ENCODE measurements at regions not wholly inside any gene's neighbourhood (a gene's known extent, or its start where the extent isn't known, plus 50 kb on each side); places are given as distances from the start of the nearest gene placed in this dataset.

DNA sequence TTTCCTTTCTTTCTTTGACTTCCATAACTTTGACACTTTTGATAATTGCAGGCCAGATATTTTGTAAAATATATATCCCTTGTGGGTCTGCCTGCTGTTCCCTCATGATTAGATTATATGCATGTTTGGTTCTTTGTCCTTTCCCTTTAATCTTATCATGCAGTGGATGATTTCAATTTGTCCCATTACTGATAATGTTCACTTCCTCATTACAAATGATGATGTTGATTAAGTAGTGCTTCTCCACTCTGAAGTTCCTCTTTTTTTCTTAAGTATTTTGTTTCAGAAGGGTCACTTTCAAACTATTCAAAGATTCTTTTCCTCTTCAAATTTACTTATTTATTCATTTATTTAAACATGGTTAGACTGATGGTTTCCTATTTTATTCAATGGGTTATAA is 898.1 kb downstream of the XPNPEP1 start:
- no peaks in the 10 kb centered on the region for H3K9me3 ChIP-seq (ENCODE audit: low read depth, low read length)
- TF ChIP-seq EZH2 (IDR thresholded peaks at IDR 0.05), result no peak
- TF ChIP-seq FOXP2 (optimal IDR thresholded peaks at IDR 0.05; ENCODE audit: control extremely low read depth, extremely low read length, insufficient read depth), result no peak
- TF ChIP-seq POLR2AphosphoS5 (IDR thresholded peaks at IDR 0.05; ENCODE audit: borderline replicate concordance, low read depth, low read length), result no peak
- H3K36me3 ChIP-seq (ENCODE audit: insufficient read depth, low read length), result no peaks in the 10 kb centered on the region

DNA sequence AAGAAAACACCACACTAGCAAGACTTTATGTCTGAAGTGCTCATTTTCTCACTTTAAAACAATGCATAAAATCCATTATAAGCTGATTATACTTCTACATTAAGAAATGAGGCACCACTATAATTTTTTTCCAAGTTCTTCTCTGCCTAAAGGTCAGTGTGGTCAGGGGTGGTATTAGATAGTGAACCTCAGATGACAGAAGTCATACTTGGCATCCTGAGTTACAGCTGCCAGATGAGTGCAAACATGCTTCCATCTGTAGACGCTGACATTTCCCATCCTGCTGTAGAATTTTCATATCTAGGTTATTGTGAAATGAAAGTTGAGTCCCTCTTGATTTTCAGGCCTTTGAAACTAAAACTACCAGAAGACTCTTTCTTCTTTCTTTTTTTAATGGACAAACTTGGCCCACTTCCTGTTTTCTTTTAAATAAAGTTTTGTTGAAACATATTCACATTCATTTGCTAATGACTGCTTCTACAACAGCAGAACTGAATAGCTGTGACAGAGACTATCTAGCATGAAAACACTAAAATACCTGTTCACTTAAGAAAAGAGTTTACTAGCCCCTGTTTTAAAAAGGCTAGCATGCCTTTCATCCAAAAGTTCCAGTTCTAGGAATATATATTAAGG is 900.8 kb downstream of the XPNPEP1 start:
- H3K9ac ChIP-seq (ENCODE audit: insufficient read length), result no peak overlapping the region
- no peaks in the 10 kb centered on the region for H3K9me3 ChIP-seq (ENCODE audit: low read depth, low read length)
- no peak overlapping the region for H3K27ac ChIP-seq
- H3K36me3 ChIP-seq (ENCODE audit: insufficient read depth, low read length), result no peaks in the 10 kb centered on the region
- no peak overlapping the region for H3K4me3 ChIP-seq
- no peak for DNase-seq (ENCODE audit: low read depth, low spot score)
- TF ChIP-seq FOXP2 (optimal IDR thresholded peaks at IDR 0.05; ENCODE audit: control extremely low read depth, extremely low read length, insufficient read depth) (no peak), EZH2 (IDR thresholded peaks at IDR 0.05) (no peak), POLR2AphosphoS5 (IDR thresholded peaks at IDR 0.05; ENCODE audit: borderline replicate concordance, low read depth, low read length) (no peak)

More for the DNA sequence above, 898.1 kb downstream of the XPNPEP1 start:
- no peak for DNase-seq (ENCODE audit: low read depth, low spot score)
- no peak overlapping the region for H3K9ac ChIP-seq (ENCODE audit: insufficient read length)
- no peak overlapping the region for H3K4me3 ChIP-seq
- H3K27ac ChIP-seq, result no peak overlapping the region

DNA sequence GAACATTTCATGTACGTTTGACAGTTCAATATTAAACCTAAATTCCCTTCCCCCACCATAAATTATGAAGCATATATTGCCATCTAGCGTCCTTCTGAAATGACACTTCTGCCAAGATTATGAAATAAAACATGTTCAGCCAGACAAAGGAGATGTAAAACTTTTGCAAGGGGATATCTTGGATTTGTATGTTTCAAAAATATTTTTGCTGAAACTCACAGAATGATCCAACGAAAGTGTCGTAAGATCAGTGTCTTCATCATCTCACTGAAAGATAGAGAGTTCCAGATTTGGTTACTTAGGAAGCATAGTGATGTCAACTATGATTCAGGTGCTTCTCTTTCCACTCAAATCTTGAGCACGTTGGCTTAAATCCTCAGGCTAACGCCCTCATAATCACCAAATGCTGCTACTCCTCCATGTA is 904.3 kb downstream of the XPNPEP1 start:
- Histone ChIP-seq H3K9me3 (ENCODE audit: low read depth, low read length) (no peaks in the 10 kb centered on the region), H3K4me3 (no peak overlapping the region), H3K9ac (ENCODE audit: insufficient read length) (no peak overlapping the region), H3K27ac (no peak overlapping the region), H3K36me3 (ENCODE audit: insufficient read depth, low read length) (no peaks in the 10 kb centered on the region)
- DNase-seq (ENCODE audit: low read depth, low spot score), result no peak
- TF ChIP-seq FOXP2 (optimal IDR thresholded peaks at IDR 0.05; ENCODE audit: control extremely low read depth, extremely low read length, insufficient read depth) (no peak), EZH2 (IDR thresholded peaks at IDR 0.05) (no peak), POLR2AphosphoS5 (IDR thresholded peaks at IDR 0.05; ENCODE audit: borderline replicate concordance, low read depth, low read length) (no peak)

DNA sequence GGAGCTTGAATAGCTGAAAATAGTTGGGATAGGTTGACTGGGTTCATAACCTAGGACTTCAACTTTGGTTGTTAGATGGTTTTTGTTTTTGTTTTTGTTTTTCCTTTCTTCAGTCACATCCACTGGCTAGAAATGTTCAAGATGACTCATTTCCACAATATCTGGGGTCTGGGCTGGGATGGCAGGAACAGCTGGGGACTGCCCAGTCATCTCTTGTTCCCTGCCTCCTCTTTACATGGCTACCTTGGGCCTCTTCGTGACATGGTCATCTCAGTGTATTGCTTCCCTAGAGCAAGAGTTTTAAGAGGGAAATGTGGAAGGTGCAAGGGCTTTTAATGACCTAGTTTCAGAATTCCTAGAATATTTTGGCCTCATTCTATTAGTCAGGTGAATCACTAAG is 915.8 kb downstream of the XPNPEP1 start:
- no peak for DNase-seq (ENCODE audit: low read depth, low spot score)
- no peak overlapping the region for H3K4me3 ChIP-seq

DNA sequence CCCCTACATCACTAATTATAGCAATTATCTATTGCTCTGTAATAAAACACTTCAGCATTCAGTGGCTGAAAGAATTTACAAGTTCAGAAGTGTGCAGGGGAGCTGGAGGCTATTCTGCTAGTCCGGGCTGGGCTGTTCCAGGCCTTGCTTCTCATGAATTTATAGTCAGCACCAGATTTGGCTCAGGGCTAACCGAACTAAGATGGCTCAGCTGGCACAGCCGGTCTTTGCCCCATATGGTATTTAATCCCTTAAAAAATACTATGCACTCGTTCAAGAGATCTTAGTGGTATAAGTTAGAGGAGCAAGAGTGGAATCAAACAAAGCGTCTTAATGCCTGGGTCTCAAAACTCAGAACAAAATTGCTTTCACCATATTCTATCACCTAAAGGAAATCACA is 932.9 kb downstream of the XPNPEP1 start:
- Histone ChIP-seq H3K4me3 (no peak overlapping the region), H3K9me3 (ENCODE audit: low read depth, low read length) (no peaks in the 10 kb centered on the region), H3K36me3 (ENCODE audit: insufficient read depth, low read length) (no peaks in the 10 kb centered on the region), H3K9ac (ENCODE audit: insufficient read length) (no peak overlapping the region), H3K27ac (no peak overlapping the region)
- no peak for DNase-seq (ENCODE audit: low read depth, low spot score)
- TF ChIP-seq FOXP2 (optimal IDR thresholded peaks at IDR 0.05; ENCODE audit: control extremely low read depth, extremely low read length, insufficient read depth) (no peak), POLR2AphosphoS5 (IDR thresholded peaks at IDR 0.05; ENCODE audit: borderline replicate concordance, low read depth, low read length) (no peak), EZH2 (IDR thresholded peaks at IDR 0.05) (no peak)

More for the DNA sequence above, 915.8 kb downstream of the XPNPEP1 start:
- no peak overlapping the region for H3K27ac ChIP-seq
- no peaks in the 10 kb centered on the region for H3K9me3 ChIP-seq (ENCODE audit: low read depth, low read length)
- TF ChIP-seq FOXP2 (optimal IDR thresholded peaks at IDR 0.05; ENCODE audit: control extremely low read depth, extremely low read length, insufficient read depth) (no peak), EZH2 (IDR thresholded peaks at IDR 0.05) (no peak), POLR2AphosphoS5 (IDR thresholded peaks at IDR 0.05; ENCODE audit: borderline replicate concordance, low read depth, low read length) (no peak)
- no peak overlapping the region for H3K9ac ChIP-seq (ENCODE audit: insufficient read length)
- H3K36me3 ChIP-seq (ENCODE audit: insufficient read depth, low read length), result no peaks in the 10 kb centered on the region

DNA sequence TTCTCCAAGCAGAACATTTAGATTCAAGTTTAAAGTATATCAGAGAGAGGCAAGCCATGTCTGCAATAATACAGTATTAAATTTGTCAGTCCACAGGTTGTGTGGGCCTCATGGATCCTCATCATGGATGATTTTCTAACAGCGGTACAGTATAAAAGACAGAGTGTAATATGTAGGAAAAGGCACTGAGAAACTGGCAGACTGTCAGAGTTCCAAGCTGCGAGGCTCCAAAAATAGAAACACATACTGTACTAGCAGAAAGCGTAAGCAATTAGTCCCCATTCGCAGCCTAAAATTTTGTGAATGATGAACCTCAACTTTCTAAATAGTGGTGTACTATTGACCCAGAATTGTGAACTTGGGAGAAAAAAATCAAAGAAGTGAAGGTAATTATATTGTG is 933.3 kb downstream of the XPNPEP1 start:
- Histone ChIP-seq H3K27ac (no peak overlapping the region), H3K36me3 (ENCODE audit: insufficient read depth, low read length) (no peaks in the 10 kb centered on the region), H3K9ac (ENCODE audit: insufficient read length) (no peak overlapping the region), H3K4me3 (no peak overlapping the region), H3K9me3 (ENCODE audit: low read depth, low read length) (no peaks in the 10 kb centered on the region)
- DNase-seq (ENCODE audit: low read depth, low spot score), result no peak
- TF ChIP-seq POLR2AphosphoS5 (IDR thresholded peaks at IDR 0.05; ENCODE audit: borderline replicate concordance, low read depth, low read length), result no peak
- TF ChIP-seq EZH2 (IDR thresholded peaks at IDR 0.05), result no peak
- no peak for TF ChIP-seq FOXP2 (optimal IDR thresholded peaks at IDR 0.05; ENCODE audit: control extremely low read depth, extremely low read length, insufficient read depth)

DNA sequence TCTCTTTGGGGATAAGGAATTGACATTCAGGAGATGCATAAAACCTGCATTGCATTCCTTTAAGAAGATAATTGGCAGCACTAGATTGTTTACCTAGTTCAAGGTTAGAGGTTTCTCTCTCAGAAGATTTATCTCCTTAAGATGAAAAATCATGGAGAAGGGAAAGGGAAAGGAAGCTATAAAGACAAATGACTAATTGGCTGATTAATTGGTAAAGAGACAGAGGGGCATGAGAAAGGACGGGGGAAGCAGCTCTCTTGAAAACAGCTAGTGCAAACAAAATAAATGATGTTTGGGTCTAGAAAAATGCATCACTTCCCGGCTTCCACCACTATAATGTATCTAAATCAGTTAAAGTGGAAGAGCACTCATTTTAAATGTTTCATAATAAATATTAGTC is 941.2 kb downstream of the XPNPEP1 start:
- no peak overlapping the region for H3K4me3 ChIP-seq
- H3K36me3 ChIP-seq (ENCODE audit: insufficient read depth, low read length), result no peaks in the 10 kb centered on the region
- TF ChIP-seq POLR2AphosphoS5 (IDR thresholded peaks at IDR 0.05; ENCODE audit: borderline replicate concordance, low read depth, low read length), result no peak
- TF ChIP-seq EZH2 (IDR thresholded peaks at IDR 0.05), result no peak
- no peak for TF ChIP-seq FOXP2 (optimal IDR thresholded peaks at IDR 0.05; ENCODE audit: control extremely low read depth, extremely low read length, insufficient read depth)
- DNase-seq (ENCODE audit: low read depth, low spot score), result no peak
- no peak overlapping the region for H3K27ac ChIP-seq
- H3K9ac ChIP-seq (ENCODE audit: insufficient read length), result no peak overlapping the region
- H3K9me3 ChIP-seq (ENCODE audit: low read depth, low read length), result no peaks in the 10 kb centered on the region

DNA sequence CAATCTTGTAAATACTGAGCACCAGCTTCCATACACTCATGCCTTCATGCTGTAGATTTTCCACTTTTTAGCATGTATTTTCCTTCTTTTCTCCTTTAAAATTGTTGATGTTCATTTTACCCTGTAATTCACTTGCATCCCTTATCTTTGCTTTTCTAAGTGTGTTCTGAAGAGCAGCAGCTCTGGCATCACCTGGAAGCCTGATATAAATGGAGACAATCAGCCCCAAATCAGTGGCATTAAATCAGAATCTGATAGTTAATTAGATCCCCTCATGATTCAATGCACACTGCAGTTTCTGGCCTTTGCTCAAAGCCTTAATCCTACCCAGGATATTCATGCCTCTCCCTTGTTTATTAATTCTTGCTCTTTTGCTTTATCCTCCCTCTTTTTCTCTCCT is 942.4 kb downstream of the XPNPEP1 start:
- DNase-seq (ENCODE audit: low read depth, low spot score), result no peak
- no peaks in the 10 kb centered on the region for H3K36me3 ChIP-seq (ENCODE audit: insufficient read depth, low read length)
- no peak overlapping the region for H3K27ac ChIP-seq
- no peak overlapping the region for H3K4me3 ChIP-seq
- no peak overlapping the region for H3K9ac ChIP-seq (ENCODE audit: insufficient read length)
- no peaks in the 10 kb centered on the region for H3K9me3 ChIP-seq (ENCODE audit: low read depth, low read length)
- TF ChIP-seq EZH2 (IDR thresholded peaks at IDR 0.05) (no peak), POLR2AphosphoS5 (IDR thresholded peaks at IDR 0.05; ENCODE audit: borderline replicate concordance, low read depth, low read length) (no peak), FOXP2 (optimal IDR thresholded peaks at IDR 0.05; ENCODE audit: control extremely low read depth, extremely low read length, insufficient read depth) (no peak)

Measured in SK-N-MC (cell line).